Vagina (tissue), 2 donors: ENCODE measurements at regions not wholly inside any gene's neighbourhood (a gene's known extent, or its start where the extent isn't known, plus 50 kb on each side); places are given as distances from the start of the nearest gene placed in this dataset.

Source experiments
- POLR2A ChIP-seq, 2 donors: fragments of 450-650 bp; IDR thresholded peaks; one replicate each; pipeline ENCODE4 v1.6.1; 2017; ENCODE audit warnings: antibody characterized with exemption in 2 of 2, mild to moderate bottlenecking in 2 of 2, moderate library complexity in 2 of 2
- POLR2AphosphoS5 ChIP-seq, 2 donors: sonication (generic); formaldehyde crosslinking; IDR thresholded peaks; one replicate each; pipeline ENCODE4 v1.9.0; 2017; ENCODE audit warnings: antibody characterized with exemption in 2 of 2, mild to moderate bottlenecking in 2 of 2, low read depth in 1 of 2; ENCODE audit not compliant: insufficient read depth in 1 of 2
- TF ChIP-seq, protein P1 (sequence below), 3 experiments: fragments of 450-650 bp in 2 of 3; fragments of 200-600 bp in 1 of 3; sonication (generic) in 1 of 3; IDR thresholded peaks; one replicate each; pipeline ENCODE4 v1.5.1; 2017 to 2019; ENCODE audit warnings: antibody characterized with exemption in 3 of 3, mild to moderate bottlenecking in 2 of 3, moderate library complexity in 2 of 3

DNA sequence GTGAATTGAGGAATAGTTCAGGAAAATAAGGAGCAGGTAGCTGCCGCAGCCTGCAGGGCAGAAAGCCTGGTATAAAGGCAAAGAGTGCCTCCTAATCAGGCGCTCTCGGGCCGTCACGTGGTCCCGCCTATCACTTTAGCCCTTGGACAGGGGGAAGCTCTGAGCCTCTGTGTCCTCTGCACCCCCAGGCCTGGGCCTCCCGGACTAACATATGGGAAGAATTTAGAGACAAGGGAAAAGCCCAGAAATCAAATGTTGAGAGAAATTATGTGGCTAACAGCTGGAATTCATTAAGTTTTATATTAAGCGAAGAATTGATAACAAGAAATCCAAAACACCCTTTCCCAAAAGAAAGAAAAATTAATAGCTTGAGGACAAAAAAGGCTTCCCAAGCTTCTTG is 417.7 kb downstream of the ATP23 start:
- TF ChIP-seq, protein P1, sequence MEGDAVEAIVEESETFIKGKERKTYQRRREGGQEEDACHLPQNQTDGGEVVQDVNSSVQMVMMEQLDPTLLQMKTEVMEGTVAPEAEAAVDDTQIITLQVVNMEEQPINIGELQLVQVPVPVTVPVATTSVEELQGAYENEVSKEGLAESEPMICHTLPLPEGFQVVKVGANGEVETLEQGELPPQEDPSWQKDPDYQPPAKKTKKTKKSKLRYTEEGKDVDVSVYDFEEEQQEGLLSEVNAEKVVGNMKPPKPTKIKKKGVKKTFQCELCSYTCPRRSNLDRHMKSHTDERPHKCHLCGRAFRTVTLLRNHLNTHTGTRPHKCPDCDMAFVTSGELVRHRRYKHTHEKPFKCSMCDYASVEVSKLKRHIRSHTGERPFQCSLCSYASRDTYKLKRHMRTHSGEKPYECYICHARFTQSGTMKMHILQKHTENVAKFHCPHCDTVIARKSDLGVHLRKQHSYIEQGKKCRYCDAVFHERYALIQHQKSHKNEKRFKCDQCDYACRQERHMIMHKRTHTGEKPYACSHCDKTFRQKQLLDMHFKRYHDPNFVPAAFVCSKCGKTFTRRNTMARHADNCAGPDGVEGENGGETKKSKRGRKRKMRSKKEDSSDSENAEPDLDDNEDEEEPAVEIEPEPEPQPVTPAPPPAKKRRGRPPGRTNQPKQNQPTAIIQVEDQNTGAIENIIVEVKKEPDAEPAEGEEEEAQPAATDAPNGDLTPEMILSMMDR (IDR thresholded peaks at IDR 0.05) = no peak
- TF ChIP-seq POLR2AphosphoS5 (IDR thresholded peaks at IDR 0.05; ENCODE audit: insufficient read depth in 1 of 2, low read depth in 1 of 2) (no peak), POLR2A (IDR thresholded peaks at IDR 0.05) (no peak)
